Lower leg skin (tissue), 4 donors: ENCODE measurements at regions not wholly inside any gene's neighbourhood (a gene's known extent, or its start where the extent isn't known, plus 50 kb on each side); places are given as distances from the start of the nearest gene placed in this dataset.

ENCODE experiments used
- DNase-seq, 2 donors: peaks; one replicate each; pipeline ENCODE4 v3.0.0-alpha.2; 2019; ENCODE audit warnings: low spot score in 2 of 2
- H3K4me3 ChIP-seq: fragments of 200-600 bp; sonication (generic); 2 replicates; pipeline ENCODE4 v1.5.1; 2017; ENCODE audit warnings: mild to moderate bottlenecking, low read depth; ENCODE audit not compliant: poor library complexity, severe bottlenecking
- CTCF ChIP-seq, 3 donors: fragments of 450-650 bp; IDR thresholded peaks; one replicate each; pipeline ENCODE4 v1.5.1; 2016; ENCODE audit warnings: antibody characterized with exemption in 3 of 3, mild to moderate bottlenecking in 3 of 3, moderate library complexity in 2 of 3
- POLR2A ChIP-seq, 2 donors: fragments of 450-650 bp; IDR thresholded peaks; one replicate each; pipeline ENCODE4 v1.6.1; 2016 to 2017; ENCODE audit warnings: antibody characterized with exemption in 2 of 2, mild to moderate bottlenecking in 1 of 2, moderate library complexity in 1 of 2
- WGBS, 2 donors: methylation state at CpG; one replicate each; pipeline ENCODE4 v1.1.5; 2018; 5-methylcytosine and 5-hydroxymethylcytosine counted together
- intact Hi-C: fragments of 100-400 bp; cut with DNase I; formaldehyde crosslinking; loops from one replicate; pipeline ENCODE4 v1.15.0; 2023; ENCODE audit warnings: low total_unique reads

- intact Hi-C loops, result no loop called here
- 37 to 56% methylated on average over 9 of the region's 9 CpGs for WGBS, 2 donors
- no peak overlapping the region for H3K4me3 ChIP-seq
- DNase-seq, result peak in 1 of 2 donors; percentile 35
- no peak for TF ChIP-seq POLR2A (IDR thresholded peaks at IDR 0.05)
- no peak for TF ChIP-seq CTCF (IDR thresholded peaks at IDR 0.05)
These were observed 138.4 kb upstream of the CCDC68 start for GRCh38 chr18:55097456-55098170.

- no peak overlapping the region for H3K4me3 ChIP-seq
- no peak for DNase-seq
- intact Hi-C loops, result no loop called here
- TF ChIP-seq CTCF (IDR thresholded peaks at IDR 0.05), result no peak
- no peak for TF ChIP-seq POLR2A (IDR thresholded peaks at IDR 0.05)
- WGBS, 2 donors, result 58 to 62% methylated on average over 10 of the region's 10 CpGs
These were observed 137.1 kb upstream of the CCDC68 start for GRCh38 chr18:55096263-55096951.

GRCh38 chr18:55095584-55095983 is 136.3 kb upstream of the CCDC68 start:
- TF ChIP-seq CTCF (IDR thresholded peaks at IDR 0.05) (no peak), POLR2A (IDR thresholded peaks at IDR 0.05) (no peak)
- intact Hi-C loops, result no loop called here
- H3K4me3 ChIP-seq, result no peak overlapping the region
- no peak for DNase-seq
- 73% methylated on average over 3 of the region's 3 CpGs for WGBS, 2 donors

- H3K4me3 ChIP-seq, result no peak overlapping the region
- DNase-seq, result no peak
- intact Hi-C loops, result no loop called here
- TF ChIP-seq POLR2A (IDR thresholded peaks at IDR 0.05), result no peak
- TF ChIP-seq CTCF (IDR thresholded peaks at IDR 0.05), result no peak
These were observed 134.5 kb upstream of the CCDC68 start for GRCh38 chr18:55093808-55094207.

- intact Hi-C loops, result no loop called here
- TF ChIP-seq CTCF (IDR thresholded peaks at IDR 0.05) (no peak), POLR2A (IDR thresholded peaks at IDR 0.05) (no peak)
- H3K4me3 ChIP-seq, result no peak overlapping the region
- DNase-seq, result no peak
These were observed 134.0 kb upstream of the CCDC68 start for GRCh38 chr18:55093295-55093694.
